Lower leg skin (tissue), 3 donors: ENCODE measurements at regions not wholly inside any gene's neighbourhood (a gene's known extent, or its start where the extent isn't known, plus 50 kb on each side); places are given as distances from the start of the nearest gene placed in this dataset.

Experiments
- POLR2A ChIP-seq, 2 donors: fragments of 450-650 bp; IDR thresholded peaks; one replicate each; pipeline ENCODE4 v1.6.1; 2016 to 2017; ENCODE audit warnings: antibody characterized with exemption in 2 of 2, mild to moderate bottlenecking in 1 of 2, moderate library complexity in 1 of 2
- TF ChIP-seq, protein P1 (sequence below), 3 donors: fragments of 450-650 bp; IDR thresholded peaks; one replicate each; pipeline ENCODE4 v1.5.1; 2016; ENCODE audit warnings: antibody characterized with exemption in 3 of 3, mild to moderate bottlenecking in 3 of 3, moderate library complexity in 2 of 3

DNA sequence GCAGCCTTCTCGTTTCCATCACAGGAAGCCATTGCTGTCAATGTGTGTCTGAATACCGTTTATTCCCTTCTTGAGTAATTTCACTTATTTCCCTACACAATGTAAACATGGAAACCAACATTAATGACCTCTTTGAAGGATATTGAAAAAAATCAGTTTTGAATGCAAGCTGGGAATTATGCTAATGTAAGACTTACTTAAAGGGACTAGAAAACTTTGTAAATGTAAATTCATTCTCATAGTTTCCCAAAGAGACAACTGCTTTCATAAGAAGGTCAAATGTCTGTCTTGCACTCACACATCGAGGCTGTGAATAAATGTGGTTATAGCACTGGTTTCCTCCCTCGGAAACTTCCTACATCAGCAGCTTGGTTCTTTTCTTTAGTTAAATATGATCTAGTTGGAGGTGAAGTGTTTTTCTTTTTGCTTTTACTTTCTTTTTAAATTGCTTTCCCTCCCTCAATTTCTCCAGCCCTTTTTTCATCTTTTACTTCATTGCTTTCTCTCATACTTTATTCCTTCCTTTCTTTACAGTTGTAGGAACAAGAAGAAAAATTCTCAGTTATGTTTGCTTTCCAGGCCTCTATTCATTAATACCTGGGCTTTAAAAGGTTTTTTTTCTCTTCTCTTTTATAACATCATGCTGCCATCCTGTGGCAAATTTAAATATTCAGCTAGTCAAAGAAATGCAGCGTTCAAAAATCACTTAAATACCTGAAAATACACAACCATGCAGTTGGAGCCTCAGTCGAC is 108.3 kb downstream of the TNFAIP3 start:
- TF ChIP-seq, protein P1, sequence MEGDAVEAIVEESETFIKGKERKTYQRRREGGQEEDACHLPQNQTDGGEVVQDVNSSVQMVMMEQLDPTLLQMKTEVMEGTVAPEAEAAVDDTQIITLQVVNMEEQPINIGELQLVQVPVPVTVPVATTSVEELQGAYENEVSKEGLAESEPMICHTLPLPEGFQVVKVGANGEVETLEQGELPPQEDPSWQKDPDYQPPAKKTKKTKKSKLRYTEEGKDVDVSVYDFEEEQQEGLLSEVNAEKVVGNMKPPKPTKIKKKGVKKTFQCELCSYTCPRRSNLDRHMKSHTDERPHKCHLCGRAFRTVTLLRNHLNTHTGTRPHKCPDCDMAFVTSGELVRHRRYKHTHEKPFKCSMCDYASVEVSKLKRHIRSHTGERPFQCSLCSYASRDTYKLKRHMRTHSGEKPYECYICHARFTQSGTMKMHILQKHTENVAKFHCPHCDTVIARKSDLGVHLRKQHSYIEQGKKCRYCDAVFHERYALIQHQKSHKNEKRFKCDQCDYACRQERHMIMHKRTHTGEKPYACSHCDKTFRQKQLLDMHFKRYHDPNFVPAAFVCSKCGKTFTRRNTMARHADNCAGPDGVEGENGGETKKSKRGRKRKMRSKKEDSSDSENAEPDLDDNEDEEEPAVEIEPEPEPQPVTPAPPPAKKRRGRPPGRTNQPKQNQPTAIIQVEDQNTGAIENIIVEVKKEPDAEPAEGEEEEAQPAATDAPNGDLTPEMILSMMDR (IDR thresholded peaks at IDR 0.05): no peak
- no peak for TF ChIP-seq POLR2A (IDR thresholded peaks at IDR 0.05)
